ENCODE measurements at regions not wholly inside any gene's neighbourhood (a gene's known extent, or its start where the extent isn't known, plus 50 kb on each side); places are given as distances from the start of the nearest gene placed in this dataset.

DNA sequence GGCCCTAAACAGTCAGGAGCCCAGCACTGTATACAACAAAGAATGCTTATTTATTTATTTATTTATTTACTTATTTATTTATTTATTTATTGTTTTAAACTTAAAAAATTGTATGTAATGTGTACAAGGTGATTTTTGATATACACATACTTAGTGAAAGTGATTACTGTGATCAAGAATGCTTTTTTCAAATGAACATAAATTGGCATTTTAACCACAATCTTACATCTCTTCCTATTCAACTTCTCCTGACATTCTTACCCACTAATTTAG lies 776.6 kb downstream of the TSN start:
- no TSS peak for BruUV-seq (replicated peaks)
- Histone ChIP-seq H3K36me3 (ENCODE audit: control insufficient read depth, insufficient read depth, low read length) (no peaks in the 10 kb centered on the region), H3K9ac (ENCODE audit: insufficient read depth in 1 of 2, low read depth in 2 of 2, low read length in 2 of 2) (no peak overlapping the region), H3K27ac (ENCODE audit: extremely low read depth, low read depth, low read length) (no peak overlapping the region), H3K9me1 (ENCODE audit: control insufficient read depth, insufficient read depth, low read length) (no peaks in the 10 kb centered on the region), H3K4me2 (ENCODE audit: insufficient read depth, low read length) (no peak overlapping the region), H2AFZ (ENCODE audit: low read depth, low read length) (no peak overlapping the region), H4K20me1 (replicated peaks; ENCODE audit: control insufficient read depth, insufficient read depth, low read length) (no peaks in the 10 kb centered on the region), H3K4me1 (replicated peaks in 1 of 2; ENCODE audit: control insufficient read depth in 2 of 2, insufficient read depth in 2 of 2, low read length in 2 of 2) (no peaks in the 10 kb centered on the region), H3K9me3 (replicated peaks; ENCODE audit: control insufficient read depth, insufficient read depth, low read depth, low read length) (no peaks in the 10 kb centered on the region), H3K79me2 (ENCODE audit: control insufficient read depth, insufficient read depth, low read length) (no peaks in the 10 kb centered on the region), H3K27me3 (ENCODE audit: control insufficient read depth in 2 of 2, insufficient read depth in 2 of 2, low read length in 2 of 2) (no peaks in the 10 kb centered on the region), H3K4me3 (no peak overlapping the region)
- in situ Hi-C loops (cut with MboI): no loop called here
- ChIA-PET POLR2A (no interaction called here), CTCF (ENCODE audit: low intra/inter-chr PET ratio) (no interaction called here)
- ATAC-seq (no peak), FAIRE-seq (no peak), DNase-seq (ENCODE audit: extremely low read depth in 1 of 4, low spot score in 3 of 4) (no peak)
- no peak for TF ChIP-seq ZNF277 (CRISPR knock-in tag; IDR thresholded peaks at IDR 0.05; ENCODE audit: borderline replicate concordance)
- no peak for TF ChIP-seq MTA1 (IDR thresholded peaks at IDR 0.05; ENCODE audit: borderline replicate concordance)
- intact Hi-C loops (cut with micrococcal nuclease): no loop called here

- intact Hi-C loops (cut with micrococcal nuclease) (no loop called here), in situ Hi-C loops (cut with MboI) (no loop called here)
- no peaks in the 10 kb centered on the region for H3K4me1 ChIP-seq (replicated peaks in 1 of 2; ENCODE audit: control insufficient read depth in 2 of 2, insufficient read depth in 2 of 2, low read length in 2 of 2)
- H4K20me1 ChIP-seq (replicated peaks; ENCODE audit: control insufficient read depth, insufficient read depth, low read length): no peaks in the 10 kb centered on the region
- WGBS (ENCODE audit: insufficient coverage, low coverage, missing lambda C conversion rate): 2% methylated on average over 5 of the region's 5 CpGs
- H3K9me3 ChIP-seq (replicated peaks; ENCODE audit: control insufficient read depth, insufficient read depth, low read depth, low read length): no peaks in the 10 kb centered on the region
- H2AFZ ChIP-seq (ENCODE audit: low read depth, low read length): no peak overlapping the region
- no peaks in the 10 kb centered on the region for H3K36me3 ChIP-seq (ENCODE audit: control insufficient read depth, insufficient read depth, low read length)
- TF ChIP-seq RREB1 (CRISPR knock-in tag; IDR thresholded peaks at IDR 0.05): no peak
- no peaks in the 10 kb centered on the region for H3K27me3 ChIP-seq (ENCODE audit: control insufficient read depth in 2 of 2, insufficient read depth in 2 of 2, low read length in 2 of 2)
- no peak overlapping the region for H3K4me2 ChIP-seq (ENCODE audit: insufficient read depth, low read length)
- no peaks in the 10 kb centered on the region for H3K9me1 ChIP-seq (ENCODE audit: control insufficient read depth, insufficient read depth, low read length)
- ChIA-PET POLR2A (interaction anchor here (0.7 kb wide), 1 partner anchor 1162 kb away, joined by 4 read pairs; no protein-coding TSS in a partner anchor), CTCF (ENCODE audit: low intra/inter-chr PET ratio) (no interaction called here)
- H3K9ac ChIP-seq (ENCODE audit: insufficient read depth in 1 of 2, low read depth in 2 of 2, low read length in 2 of 2): no peak overlapping the region
- H3K79me2 ChIP-seq (ENCODE audit: control insufficient read depth, insufficient read depth, low read length): no peaks in the 10 kb centered on the region
- no peak overlapping the region for H3K4me3 ChIP-seq
- ATAC-seq (no peak), FAIRE-seq (no peak), DNase-seq (ENCODE audit: extremely low read depth in 1 of 4, low spot score in 3 of 4) (no peak)
- H3K27ac ChIP-seq (ENCODE audit: extremely low read depth, low read depth, low read length): no peak overlapping the region
- BruUV-seq (replicated peaks): no TSS peak
Measured at GRCh38 chr2:122532481-122532880, 777.0 kb downstream of the TSN start.
